Small intestine (tissue), 7 donors: ENCODE measurements at regions not wholly inside any gene's neighbourhood (a gene's known extent, or its start where the extent isn't known, plus 50 kb on each side); places are given as distances from the start of the nearest gene placed in this dataset.
"Not testable (repeated sequence)": the region's sequence is repeated elsewhere in the genome, so short reads cannot be mapped to it uniquely, and the experiment has no call there.

Source experiments
- DNase-seq, 2 donors: peaks; one replicate each; pipeline versions ENCODE4 v3.0.0 to v3.0.0-alpha.2; 2013
- FAIRE-seq: peaks from 2 replicates; lab custom pipeline; 2012; peaks lifted over from hg19 to GRCh38; lab: Jason Lieb, UNC
- H3K27ac ChIP-seq, 3 donors: one replicate each; pipeline ENCODE4 v1.5.1; 2013; ENCODE audit warnings: low read length in 2 of 3, mild to moderate bottlenecking in 2 of 3, control low read depth in 1 of 3, inconsistent platforms in 1 of 3, low read depth in 1 of 3, moderate library complexity in 1 of 3
- H3K27me3 ChIP-seq, 3 donors: one replicate each; pipeline ENCODE4 v1.6.1; 2013; ENCODE audit warnings: low read length in 3 of 3, inconsistent platforms in 1 of 3; ENCODE audit not compliant: control insufficient read depth in 3 of 3, insufficient read depth in 3 of 3
- H3K36me3 ChIP-seq, 3 donors: one replicate each; pipeline ENCODE4 v1.6.1; 2013; ENCODE audit warnings: low read length in 3 of 3, inconsistent platforms in 1 of 3, low read depth in 1 of 3, mild to moderate bottlenecking in 1 of 3, moderate library complexity in 1 of 3; ENCODE audit not compliant: control insufficient read depth in 3 of 3, insufficient read depth in 2 of 3
- H3K4me1 ChIP-seq, 3 donors: one replicate each; pipeline ENCODE4 v1.6.1; 2013; ENCODE audit warnings: low read length in 2 of 3, inconsistent platforms in 1 of 3, low read depth in 1 of 3, mild to moderate bottlenecking in 1 of 3, moderate library complexity in 1 of 3; ENCODE audit not compliant: control insufficient read depth in 3 of 3, insufficient read depth in 2 of 3
- H3K4me3 ChIP-seq, 3 donors: one replicate each; pipeline ENCODE4 v1.5.1; 2013; ENCODE audit warnings: low read length in 3 of 3, control low read depth in 1 of 3, inconsistent platforms in 1 of 3, low read depth in 1 of 3, mild to moderate bottlenecking in 1 of 3, moderate library complexity in 1 of 3
- H3K9me3 ChIP-seq, 2 donors: one replicate each; pipeline ENCODE4 v1.6.1; 2013; ENCODE audit warnings: low read depth in 1 of 2, low read length in 1 of 2; ENCODE audit not compliant: control insufficient read depth in 2 of 2, insufficient read depth in 1 of 2
- WGBS, 3 donors: extraction: QIAGEN DNeasy Blood & Tissue Kit; methylation state at CpG; one replicate each; pipeline ENCODE4 v1.1.7; 2013; 5-methylcytosine and 5-hydroxymethylcytosine counted together
- donor health status: healthy with polysubstance abuse.
- donor health status: control.
- donor health status: control.
- donor health status: Bipolar disorder and iron deficiency.
- donor health status: healthy.

DNA sequence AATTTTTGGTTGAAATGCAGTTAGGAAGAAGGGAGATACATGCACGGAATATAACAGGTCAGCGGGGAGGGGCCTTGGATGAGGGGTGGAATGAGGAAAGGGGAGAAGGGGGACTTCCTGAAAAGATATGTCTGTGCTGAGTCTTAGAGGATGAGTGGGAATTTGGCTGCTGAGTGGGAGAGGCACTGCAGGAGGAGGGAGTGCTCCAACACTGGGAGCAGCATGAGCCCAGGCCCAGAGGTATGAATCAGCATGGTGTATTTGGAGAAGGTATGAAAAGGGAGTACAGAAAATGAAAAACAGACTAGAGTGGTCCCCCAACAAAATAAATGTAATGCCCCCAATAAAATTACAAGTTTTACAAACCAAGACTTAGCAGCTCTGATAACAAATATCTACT is 394.4 kb downstream of the IPO8 start:
- Histone ChIP-seq H3K27ac (no peak overlapping the region), H3K4me3 (no peak overlapping the region), H3K4me1 (no peaks in the 10 kb centered on the region), H3K27me3 (no peaks in the 10 kb centered on the region), H3K36me3 (no peaks in the 10 kb centered on the region), H3K9me3 (no peaks in the 10 kb centered on the region)
- no peak for FAIRE-seq
- 92 to 96% (median 94%) methylated on average over 2 of the region's 2 CpGs for WGBS, 3 donors
- DNase-seq = no peak

DNA sequence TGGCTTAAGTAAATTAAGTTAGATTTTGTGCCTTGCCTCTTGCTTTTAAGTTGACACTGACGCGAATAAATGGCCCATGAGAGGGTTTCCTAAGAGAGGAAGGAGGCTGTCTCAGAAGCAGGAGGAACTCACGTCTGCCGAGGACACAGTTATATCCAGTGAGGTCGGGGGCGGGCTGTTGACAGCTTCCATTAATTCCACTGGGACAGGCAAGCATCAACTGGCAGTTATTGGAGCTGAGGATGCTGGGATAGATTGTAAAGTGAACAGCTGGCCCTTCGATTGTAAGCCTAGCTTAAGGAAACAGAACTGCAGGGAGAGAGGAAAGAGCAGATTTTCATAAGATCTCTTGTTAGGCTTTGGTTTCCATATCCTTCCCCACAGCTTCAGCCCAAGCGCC is 399.2 kb downstream of the IPO8 start:
- 50 to 65% (median 58%) methylated on average over 8 of the region's 8 CpGs for WGBS, 3 donors
- FAIRE-seq = no peak

DNA sequence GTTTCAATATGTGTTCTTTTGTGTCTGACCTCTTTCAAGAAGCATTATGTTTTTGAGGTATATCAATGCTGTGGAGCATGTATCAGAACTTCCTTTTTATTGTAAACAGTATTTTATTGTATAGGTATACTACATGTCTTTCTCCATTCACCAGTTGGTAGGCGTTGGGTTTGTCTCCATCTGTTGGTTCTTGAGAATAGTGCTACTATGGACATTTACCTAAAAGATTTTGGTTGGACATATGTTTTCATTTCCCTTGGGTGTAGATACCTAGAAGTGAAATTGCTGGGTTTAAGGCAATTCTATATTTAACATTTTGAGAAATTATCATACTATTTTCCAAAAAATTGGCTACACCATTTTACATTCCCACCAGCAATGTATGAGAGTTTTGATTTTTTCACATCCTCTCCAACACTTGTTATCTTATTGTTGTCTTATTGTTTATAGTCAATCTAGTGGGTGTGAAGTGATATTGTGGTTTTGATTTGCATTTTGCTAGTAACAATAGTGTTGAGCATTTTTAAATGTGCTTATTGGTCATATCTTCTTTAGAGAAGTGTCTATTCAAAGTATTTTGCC is 409.2 kb downstream of the IPO8 start:
- 15 to 40% (median 28%) methylated on average over 1 of the region's 1 CpG for WGBS, 3 donors
- H3K4me3 ChIP-seq = no peak overlapping the region
- no peak for FAIRE-seq
- peak in 1 of 2 donors; percentile 23 for DNase-seq
- H3K4me1 ChIP-seq = no peaks in the 10 kb centered on the region
- H3K9me3 ChIP-seq = no peaks in the 10 kb centered on the region
- no peaks in the 10 kb centered on the region for H3K36me3 ChIP-seq
- H3K27me3 ChIP-seq = no peaks in the 10 kb centered on the region
- no peak overlapping the region for H3K27ac ChIP-seq

More for the DNA sequence above, 399.2 kb downstream of the IPO8 start:
- Histone ChIP-seq H3K36me3 (no peaks in the 10 kb centered on the region), H3K9me3 (peaks cover 0 to 5% of the 10 kb centered on the region in 2 donors), H3K27ac (no peak overlapping the region), H3K4me3 (no peak overlapping the region), H3K4me1 (no peaks in the 10 kb centered on the region), H3K27me3 (no peaks in the 10 kb centered on the region)
- no peak for DNase-seq

DNA sequence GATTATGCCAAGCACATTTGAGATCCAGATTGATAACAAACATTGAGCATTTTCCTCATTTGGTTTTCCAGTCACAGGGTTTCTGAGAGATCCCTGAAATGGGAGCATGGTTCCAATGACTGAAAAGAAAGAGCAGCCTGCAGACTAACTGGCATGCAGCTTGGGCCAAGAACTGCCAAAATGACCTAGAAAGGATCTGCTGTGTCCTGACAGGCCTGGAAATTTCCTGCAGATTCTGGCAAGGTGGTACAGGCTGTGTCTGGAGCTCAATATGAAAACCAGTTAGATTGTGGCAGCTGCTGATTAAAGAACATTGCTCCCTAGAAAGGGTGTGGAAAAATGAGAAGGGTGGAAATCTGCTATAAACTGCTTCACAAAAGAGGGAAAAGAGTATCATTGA is 417.3 kb downstream of the IPO8 start:
- Histone ChIP-seq H3K27ac (no peak overlapping the region), H3K9me3 (peaks cover 0 to 2% of the 10 kb centered on the region in 2 donors), H3K36me3 (no peaks in the 10 kb centered on the region), H3K4me1 (no peaks in the 10 kb centered on the region), H3K27me3 (no peaks in the 10 kb centered on the region), H3K4me3 (no peak overlapping the region)
- no peak for DNase-seq
- no peak for FAIRE-seq

DNA sequence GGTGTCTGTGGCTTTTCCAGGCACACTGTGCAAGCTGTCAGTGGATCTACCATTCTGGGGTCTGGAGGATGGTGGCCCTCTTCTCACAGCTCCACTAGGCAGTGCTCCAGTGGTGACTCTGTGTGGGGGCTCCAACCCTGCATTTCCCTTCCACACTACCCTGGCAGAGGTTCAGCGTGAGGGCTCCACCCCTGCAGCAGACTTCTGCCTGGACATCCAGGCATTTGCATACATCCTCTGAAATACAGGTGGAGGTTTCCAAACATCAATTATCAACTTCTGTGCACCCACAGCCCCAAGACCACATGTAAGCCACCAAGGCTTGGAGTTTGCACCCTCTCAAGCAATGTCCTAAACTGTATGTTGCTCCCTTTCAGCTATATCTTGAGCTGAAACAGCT is 423.2 kb downstream of the IPO8 start:
- not testable (repeated sequence) for FAIRE-seq, H3K4me3 ChIP-seq
- 63 to 91% (median 71%) methylated on average over 1 of the region's 1 CpG for WGBS, 3 donors

DNA sequence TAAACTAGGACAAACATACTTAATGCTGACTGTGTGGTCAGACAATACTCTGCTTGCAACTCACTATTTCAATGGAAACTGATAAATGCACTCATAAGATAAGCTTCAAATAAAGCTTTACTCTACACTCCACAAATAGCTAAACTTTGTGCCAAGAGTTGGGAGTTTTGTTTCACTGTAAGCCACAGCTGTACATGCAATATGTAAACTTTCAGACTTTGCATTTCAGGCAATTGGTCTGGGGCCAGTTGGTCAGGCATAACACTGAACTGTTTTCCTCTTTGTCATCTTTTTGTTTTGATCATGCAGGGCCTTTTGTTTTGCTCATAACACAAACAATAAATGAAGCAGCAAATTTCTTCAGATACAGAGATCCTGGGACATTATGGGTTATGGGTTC is 426.2 kb downstream of the IPO8 start:
- DNase-seq (no peak), FAIRE-seq (no peak)
- Histone ChIP-seq H3K27me3 (no peaks in the 10 kb centered on the region), H3K27ac (no peak overlapping the region), H3K36me3 (no peaks in the 10 kb centered on the region), H3K4me3 (no peak overlapping the region), H3K4me1 (no peaks in the 10 kb centered on the region), H3K9me3 (peaks cover 0 to 13% of the 10 kb centered on the region in 2 donors)

More for the DNA sequence above, 423.2 kb downstream of the IPO8 start:
- DNase-seq, H3K27me3 ChIP-seq, H3K4me1 ChIP-seq, H3K36me3 ChIP-seq, H3K27ac ChIP-seq: not testable (repeated sequence)
- H3K9me3 ChIP-seq = peaks cover 0 to 13% of the 10 kb centered on the region in 2 donors

DNA sequence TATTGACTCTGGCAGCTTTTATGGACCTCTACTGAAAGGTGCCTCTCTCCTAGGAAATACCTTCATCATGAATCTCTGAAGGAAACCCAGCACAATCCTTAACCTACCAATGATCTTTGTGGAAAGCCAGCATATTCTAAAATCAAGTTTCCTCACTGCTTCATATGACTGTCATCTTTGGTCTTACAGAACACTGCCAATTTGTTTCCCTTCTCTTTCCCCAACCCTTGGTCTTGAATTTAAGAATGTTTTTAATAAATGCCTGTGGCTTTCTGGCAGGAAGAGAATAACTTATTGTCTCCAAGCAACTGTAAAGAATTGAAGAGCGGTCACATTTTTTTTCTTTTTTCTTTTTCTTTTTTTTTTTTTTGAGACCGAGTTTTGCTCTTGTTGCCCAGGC is 427.6 kb downstream of the IPO8 start:
- 83 to 100% (median 95%) methylated on average over 2 of the region's 2 CpGs for WGBS, 3 donors
- DNase-seq (no peak), FAIRE-seq (no peak)
- H3K27ac ChIP-seq = no peak overlapping the region
- peaks cover 0 to 13% of the 10 kb centered on the region in 2 donors for H3K9me3 ChIP-seq
- H3K4me3 ChIP-seq = no peak overlapping the region
- no peaks in the 10 kb centered on the region for H3K36me3 ChIP-seq
- H3K27me3 ChIP-seq = no peaks in the 10 kb centered on the region
- H3K4me1 ChIP-seq = no peaks in the 10 kb centered on the region

DNA sequence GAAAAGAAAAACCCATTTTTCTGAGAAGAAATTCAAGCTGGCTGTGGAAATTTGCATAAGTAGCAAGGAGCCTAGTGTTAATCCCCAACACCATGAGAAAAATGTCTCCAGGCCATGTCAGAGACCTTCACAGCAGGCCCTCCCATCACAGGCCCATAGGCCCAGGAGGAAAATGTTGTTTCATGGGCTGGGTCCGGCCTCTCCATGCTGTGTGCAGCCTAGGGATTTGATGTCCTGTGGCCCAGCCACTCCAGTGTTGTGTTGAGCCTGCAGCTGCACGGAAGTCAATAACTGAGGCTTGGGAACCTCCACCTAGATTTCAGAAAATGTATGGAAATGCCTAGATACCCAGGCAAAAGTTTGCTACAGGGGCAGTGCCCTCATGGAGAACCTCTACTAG is 432.2 kb downstream of the IPO8 start:
- no peak for FAIRE-seq
- H3K27me3 ChIP-seq = no peaks in the 10 kb centered on the region
- H3K27ac ChIP-seq = no peak overlapping the region
- no peak for DNase-seq
- 45 to 76% (median 57%) methylated on average over 2 of the region's 2 CpGs for WGBS, 3 donors
- H3K4me3 ChIP-seq = no peak overlapping the region
- no peaks in the 10 kb centered on the region for H3K9me3 ChIP-seq
- no peaks in the 10 kb centered on the region for H3K4me1 ChIP-seq
- no peaks in the 10 kb centered on the region for H3K36me3 ChIP-seq

DNA sequence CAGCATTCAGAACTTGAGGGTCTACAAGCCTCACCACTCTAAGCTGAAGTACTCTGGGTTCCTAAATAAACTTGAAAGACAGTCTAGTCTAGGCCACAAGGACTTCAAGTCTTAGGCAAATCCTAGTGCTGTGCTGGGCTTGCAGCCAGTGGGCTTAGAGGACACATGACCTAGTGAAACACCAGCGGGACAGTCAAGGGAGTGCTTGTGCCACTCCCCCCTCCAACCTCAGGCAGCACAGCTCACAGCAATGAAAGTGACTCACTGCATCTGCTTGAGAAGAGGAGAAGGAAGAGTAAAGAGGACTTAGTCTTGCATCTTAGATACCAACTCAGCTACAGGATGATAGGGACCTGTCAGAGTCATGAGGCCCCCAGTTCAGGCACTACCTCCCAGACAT is 438.1 kb downstream of the IPO8 start:
- DNase-seq (no peak), FAIRE-seq (no peak)
- Histone ChIP-seq H3K4me3 (no peak overlapping the region), H3K27me3 (no peaks in the 10 kb centered on the region), H3K36me3 (no peaks in the 10 kb centered on the region), H3K9me3 (no peaks in the 10 kb centered on the region), H3K27ac (no peak overlapping the region), H3K4me1 (no peaks in the 10 kb centered on the region)
- WGBS, 3 donors = 57 to 79% (median 69%) methylated on average over 1 of the region's 1 CpG
